ENCODE measurements at regions not wholly inside any gene's neighbourhood (a gene's known extent, or its start where the extent isn't known, plus 50 kb on each side); places are given as distances from the start of the nearest gene placed in this dataset.
"Not testable (repeated sequence)": the region's sequence is repeated elsewhere in the genome, so short reads cannot be mapped to it uniquely, and the experiment has no call there.

DNA sequence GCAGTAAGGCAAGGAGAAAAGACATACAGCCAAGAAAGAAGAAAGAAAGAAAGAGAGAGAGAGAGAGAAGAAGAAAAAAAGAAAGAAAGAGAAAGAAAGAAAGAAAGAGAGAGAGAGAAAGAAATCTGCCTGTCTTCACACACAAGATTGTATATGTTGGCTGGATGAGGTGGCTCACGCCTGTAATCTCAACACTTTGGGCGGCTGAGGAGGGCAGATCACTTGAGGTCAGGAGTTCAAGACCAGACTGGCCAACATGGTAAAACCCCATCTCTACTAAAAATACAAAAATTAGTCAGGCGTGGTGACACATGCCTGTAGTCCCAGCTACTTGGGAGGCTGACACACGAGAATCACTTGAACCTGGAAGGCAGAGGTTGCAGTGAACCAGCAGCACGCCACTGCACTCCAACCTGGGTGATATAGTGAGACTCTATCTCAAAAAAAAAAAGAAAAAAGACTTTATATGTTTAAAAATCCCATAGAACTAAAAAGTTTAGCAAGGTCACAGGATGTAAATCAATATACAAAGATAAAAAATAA lies 89.0 kb downstream of the C9orf50 start:
- H3K4me3 Mint-ChIP-seq (ENCODE audit: low read depth); H3K4me1 Mint-ChIP-seq (ENCODE audit: low read depth); H3K27ac Mint-ChIP-seq; H3K36me3 Mint-ChIP-seq (ENCODE audit: low read depth); intact Hi-C loops (cut with micrococcal nuclease); DNase-seq (ENCODE audit: low spot score): not testable (repeated sequence)
- peaks cover 22% of the 10 kb centered on the region for H3K27me3 Mint-ChIP-seq (ENCODE audit: low read depth)
- H3K9me3 Mint-ChIP-seq: peaks cover 23% of the 10 kb centered on the region

DNA sequence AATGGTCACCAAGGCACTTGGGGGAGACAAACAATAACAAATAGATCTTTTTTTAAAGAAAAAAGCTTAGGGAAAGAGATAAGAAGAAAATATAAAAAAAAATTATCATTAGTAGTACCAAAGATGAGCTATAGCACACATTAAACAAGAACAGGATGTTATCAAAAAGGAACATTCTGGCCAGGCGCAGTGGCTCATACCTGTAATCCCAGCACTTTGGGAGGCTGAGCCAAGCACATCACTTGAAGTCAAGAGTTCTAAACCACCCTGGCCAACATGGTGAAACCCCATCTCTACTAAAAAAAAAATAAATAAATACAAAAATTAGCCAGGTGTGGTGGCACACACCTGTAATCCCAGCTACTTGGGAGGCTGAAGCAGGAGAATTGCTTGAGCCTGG lies 92.9 kb downstream of the C9orf50 start:
- intact Hi-C loops (cut with micrococcal nuclease); H3K27ac Mint-ChIP-seq; H3K4me1 Mint-ChIP-seq (ENCODE audit: low read depth); DNase-seq (ENCODE audit: low spot score); H3K4me3 Mint-ChIP-seq (ENCODE audit: low read depth); H3K36me3 Mint-ChIP-seq (ENCODE audit: low read depth): not testable (repeated sequence)
- H3K9me3 Mint-ChIP-seq: peaks cover 23% of the 10 kb centered on the region
- peaks cover 21% of the 10 kb centered on the region for H3K27me3 Mint-ChIP-seq (ENCODE audit: low read depth)

DNA sequence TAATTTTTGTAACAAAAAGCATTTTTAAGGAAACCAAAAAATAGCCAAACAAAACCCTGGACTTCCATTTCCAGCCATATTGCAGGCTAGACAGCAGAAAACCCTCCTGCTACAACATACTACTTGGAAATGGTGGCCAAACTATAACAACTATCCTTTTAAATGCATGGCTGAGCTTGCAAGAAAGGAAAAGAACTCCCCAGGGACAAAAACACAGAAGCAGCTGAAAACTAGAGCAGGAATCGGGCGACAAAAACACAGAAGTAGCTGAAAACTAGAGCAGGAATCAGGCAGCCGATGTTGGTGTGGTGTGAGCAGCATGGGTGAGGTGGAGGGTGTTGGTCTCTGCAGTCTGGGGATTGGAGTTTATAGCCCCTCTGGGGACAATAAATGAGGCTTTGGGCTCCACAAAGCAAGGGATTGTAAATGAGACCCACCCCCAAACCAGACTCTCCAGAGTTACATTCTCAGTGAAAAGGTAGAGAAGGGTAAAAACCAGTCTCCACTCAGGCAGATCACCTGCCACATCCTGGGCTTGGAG lies 95.2 kb downstream of the C9orf50 start:
- DNase-seq (ENCODE audit: low spot score): no peak
- Mint-ChIP-seq H3K36me3 (ENCODE audit: low read depth) (no peaks in the 10 kb centered on the region), H3K9me3 (peaks cover 19% of the 10 kb centered on the region), H3K4me1 (ENCODE audit: low read depth) (no peaks in the 10 kb centered on the region), H3K4me3 (ENCODE audit: low read depth) (no peak overlapping the region), H3K27ac (no peak overlapping the region), H3K27me3 (ENCODE audit: low read depth) (peaks cover 12% of the 10 kb centered on the region)
- intact Hi-C loops (cut with micrococcal nuclease): no loop called here

DNA sequence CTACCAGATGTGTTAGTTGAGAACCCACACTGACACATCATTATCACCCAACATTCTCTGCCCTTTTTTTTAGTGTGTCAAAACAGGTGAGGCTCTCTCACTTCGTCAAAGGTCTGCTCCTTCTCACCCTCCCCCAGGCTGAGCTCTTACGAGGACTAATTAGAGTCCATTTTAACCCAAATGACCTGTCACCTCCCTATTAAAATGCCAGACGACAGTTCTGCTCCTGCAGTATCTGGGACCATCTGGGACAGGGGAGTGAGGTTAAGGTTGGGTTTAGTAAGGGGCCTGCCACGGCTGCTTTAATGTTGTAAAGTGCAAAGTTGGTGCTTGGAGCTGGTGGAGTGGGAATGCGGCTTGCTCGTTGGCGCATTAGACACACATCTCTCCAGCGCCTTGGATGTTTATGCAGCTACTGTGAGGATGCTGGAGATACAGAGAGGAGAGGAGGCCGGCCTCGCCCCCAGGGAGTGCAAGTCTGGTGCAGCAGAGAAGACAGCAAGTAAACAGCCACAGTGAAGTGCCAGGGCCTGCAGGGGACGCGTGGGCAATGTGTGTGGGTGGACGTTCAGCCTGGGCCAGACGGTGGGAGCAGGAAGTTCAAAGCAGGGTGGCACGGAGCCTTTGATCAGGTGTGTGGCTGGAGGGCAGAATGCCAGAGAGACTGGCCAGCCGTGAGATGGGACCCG lies 96.2 kb downstream of the C9orf50 start:
- H3K27ac Mint-ChIP-seq: no peak overlapping the region
- no peak for DNase-seq (ENCODE audit: low spot score)
- H3K27me3 Mint-ChIP-seq (ENCODE audit: low read depth): peaks cover 10% of the 10 kb centered on the region
- intact Hi-C loops (cut with micrococcal nuclease): no loop called here
- H3K9me3 Mint-ChIP-seq: peaks cover 17% of the 10 kb centered on the region
- no peak overlapping the region for H3K4me3 Mint-ChIP-seq (ENCODE audit: low read depth)
- no peaks in the 10 kb centered on the region for H3K4me1 Mint-ChIP-seq (ENCODE audit: low read depth)
- no peaks in the 10 kb centered on the region for H3K36me3 Mint-ChIP-seq (ENCODE audit: low read depth)

DNA sequence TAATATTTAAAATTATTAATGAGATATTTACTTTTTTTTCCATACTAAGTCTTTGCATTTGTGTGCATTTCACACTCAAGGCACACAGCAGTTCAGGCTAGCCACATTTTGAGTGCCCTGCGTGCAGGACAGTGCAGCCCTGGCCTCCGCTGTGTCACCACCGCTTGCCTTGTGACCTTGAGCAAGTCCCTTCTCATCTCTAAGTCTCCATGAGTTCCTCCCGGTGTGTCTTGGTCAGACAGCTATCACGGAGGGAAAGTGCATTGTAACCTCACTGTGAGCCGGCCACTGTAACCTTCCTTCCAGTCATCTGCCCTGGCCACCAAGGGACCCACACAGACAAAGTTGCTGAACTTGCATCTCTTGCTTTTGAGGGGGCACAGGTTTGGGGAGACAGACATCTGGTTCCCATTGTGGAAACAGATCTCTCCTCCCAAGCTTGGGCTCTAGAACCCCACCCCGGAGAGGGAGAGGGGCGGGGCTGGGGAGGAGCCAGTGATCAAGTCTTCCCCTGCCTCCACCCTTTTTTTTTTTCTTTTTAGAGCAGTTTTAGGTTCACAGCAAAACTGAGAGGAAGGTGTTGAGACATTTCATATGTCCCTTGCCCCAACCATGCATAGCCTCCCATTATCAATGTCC lies 96.8 kb downstream of the C9orf50 start:
- Mint-ChIP-seq H3K9me3 (peaks cover 14% of the 10 kb centered on the region), H3K36me3 (ENCODE audit: low read depth) (no peaks in the 10 kb centered on the region), H3K27ac (no peak overlapping the region), H3K4me1 (ENCODE audit: low read depth) (no peaks in the 10 kb centered on the region), H3K27me3 (ENCODE audit: low read depth) (peaks cover 10% of the 10 kb centered on the region), H3K4me3 (ENCODE audit: low read depth) (no peak overlapping the region)
- intact Hi-C loops (cut with micrococcal nuclease): no loop called here
- no peak for DNase-seq (ENCODE audit: low spot score)

DNA sequence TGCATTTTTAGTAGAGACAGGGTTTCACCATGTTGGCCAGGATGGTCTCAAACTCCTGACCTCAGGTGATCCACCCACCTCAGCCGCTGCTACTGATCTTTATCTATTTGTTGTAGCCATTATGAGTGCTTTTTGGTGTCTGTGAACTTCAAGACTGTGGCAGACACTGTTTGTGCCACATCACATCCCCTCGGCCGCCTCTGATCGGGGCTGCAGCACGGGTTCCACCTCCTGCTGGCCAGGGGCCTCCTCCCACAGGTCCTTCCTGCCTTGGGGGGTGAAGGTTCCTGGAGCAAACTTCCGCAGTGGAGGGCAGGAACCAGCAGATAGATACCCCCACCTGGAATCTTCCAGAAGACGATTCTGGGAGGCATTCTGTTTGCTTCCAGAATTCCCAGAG lies 98.5 kb downstream of the C9orf50 start:
- intact Hi-C loops (cut with micrococcal nuclease): no loop called here
- peaks cover 13% of the 10 kb centered on the region for H3K9me3 Mint-ChIP-seq
- DNase-seq (ENCODE audit: low spot score): no peak
- no peaks in the 10 kb centered on the region for H3K4me1 Mint-ChIP-seq (ENCODE audit: low read depth)
- no peak overlapping the region for H3K4me3 Mint-ChIP-seq (ENCODE audit: low read depth)
- peaks cover 6% of the 10 kb centered on the region for H3K27me3 Mint-ChIP-seq (ENCODE audit: low read depth)
- no peak overlapping the region for H3K27ac Mint-ChIP-seq
- H3K36me3 Mint-ChIP-seq (ENCODE audit: low read depth): no peaks in the 10 kb centered on the region

DNA sequence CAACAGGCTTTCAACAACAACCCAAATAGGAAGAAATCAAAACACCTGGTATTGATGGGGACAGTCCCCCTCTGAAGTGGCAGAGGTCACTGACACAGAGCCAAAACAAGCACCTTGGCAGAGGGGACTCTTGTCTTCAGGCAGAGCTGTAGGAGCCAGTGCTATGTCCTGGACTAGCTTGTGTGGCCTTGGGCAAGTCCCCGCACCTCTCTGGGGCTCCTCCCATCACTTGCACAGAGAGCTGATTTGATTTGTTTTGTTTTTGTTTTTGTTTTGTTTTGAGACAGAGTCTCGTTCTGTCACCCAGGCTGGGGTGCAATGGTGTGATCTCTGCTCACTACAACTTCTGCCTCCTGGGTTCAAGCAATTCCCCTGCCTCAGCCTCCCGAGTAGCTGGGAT lies 100.8 kb downstream of the C9orf50 start:
- H3K27ac Mint-ChIP-seq: no peak overlapping the region
- no peak for DNase-seq (ENCODE audit: low spot score)
- intact Hi-C loops (cut with micrococcal nuclease): no loop called here
- H3K9me3 Mint-ChIP-seq: peaks cover 20% of the 10 kb centered on the region
- H3K4me3 Mint-ChIP-seq (ENCODE audit: low read depth): no peak overlapping the region
- H3K36me3 Mint-ChIP-seq (ENCODE audit: low read depth): peaks cover 4% of the 10 kb centered on the region
- no peaks in the 10 kb centered on the region for H3K27me3 Mint-ChIP-seq (ENCODE audit: low read depth)
- no peaks in the 10 kb centered on the region for H3K4me1 Mint-ChIP-seq (ENCODE audit: low read depth)

DNA sequence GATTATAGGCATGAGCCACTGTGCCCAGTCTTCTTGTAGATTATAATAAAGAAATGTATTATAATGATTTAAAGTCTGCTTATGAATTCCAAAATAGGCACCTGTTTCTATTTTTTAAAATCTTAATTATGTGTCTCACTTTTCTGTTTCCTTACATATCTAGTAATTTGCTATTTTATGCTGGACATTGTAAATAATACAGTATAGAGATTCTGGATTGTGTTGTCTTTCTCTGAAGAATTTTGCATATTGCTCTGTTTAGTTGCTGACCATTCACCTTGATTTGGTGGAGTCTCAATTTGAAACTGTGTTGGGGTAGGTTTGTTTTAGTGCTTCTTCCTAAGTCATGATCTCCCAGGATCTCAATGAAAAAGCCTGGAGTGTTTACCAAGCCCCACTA lies 102.8 kb downstream of the C9orf50 start:
- H3K36me3 Mint-ChIP-seq (ENCODE audit: low read depth): peaks cover 9% of the 10 kb centered on the region
- intact Hi-C loops (cut with micrococcal nuclease): no loop called here
- H3K4me3 Mint-ChIP-seq (ENCODE audit: low read depth): no peak overlapping the region
- H3K4me1 Mint-ChIP-seq (ENCODE audit: low read depth): no peaks in the 10 kb centered on the region
- peaks cover 27% of the 10 kb centered on the region for H3K9me3 Mint-ChIP-seq
- no peaks in the 10 kb centered on the region for H3K27me3 Mint-ChIP-seq (ENCODE audit: low read depth)
- no peak for DNase-seq (ENCODE audit: low spot score)
- no peak overlapping the region for H3K27ac Mint-ChIP-seq

DNA sequence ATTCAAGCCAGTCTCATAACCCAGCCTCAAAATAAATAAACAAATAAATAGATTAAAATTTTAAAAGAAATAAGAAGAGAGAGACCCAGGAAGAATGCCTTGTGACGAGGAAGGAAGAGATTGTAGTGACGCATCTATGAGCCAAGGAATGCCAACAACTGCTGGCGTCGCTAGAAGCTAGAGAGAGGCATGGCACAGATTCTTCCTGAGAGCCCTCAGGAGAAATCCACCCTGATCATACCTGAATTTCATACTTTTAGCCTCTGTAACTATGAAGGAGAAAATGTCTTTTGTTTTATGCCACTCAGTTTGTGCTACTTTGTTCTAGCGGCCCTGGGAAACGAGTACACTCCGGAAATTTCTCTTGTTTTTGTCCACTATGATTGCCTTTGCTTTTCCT lies 103.9 kb downstream of the C9orf50 start:
- Mint-ChIP-seq H3K27me3 (ENCODE audit: low read depth) (no peaks in the 10 kb centered on the region), H3K9me3 (peaks cover 35% of the 10 kb centered on the region), H3K36me3 (ENCODE audit: low read depth) (peaks cover 9% of the 10 kb centered on the region), H3K4me1 (ENCODE audit: low read depth) (no peaks in the 10 kb centered on the region), H3K27ac (no peak overlapping the region), H3K4me3 (ENCODE audit: low read depth) (no peak overlapping the region)
- DNase-seq (ENCODE audit: low spot score): no peak
- intact Hi-C loops (cut with micrococcal nuclease): no loop called here

DNA sequence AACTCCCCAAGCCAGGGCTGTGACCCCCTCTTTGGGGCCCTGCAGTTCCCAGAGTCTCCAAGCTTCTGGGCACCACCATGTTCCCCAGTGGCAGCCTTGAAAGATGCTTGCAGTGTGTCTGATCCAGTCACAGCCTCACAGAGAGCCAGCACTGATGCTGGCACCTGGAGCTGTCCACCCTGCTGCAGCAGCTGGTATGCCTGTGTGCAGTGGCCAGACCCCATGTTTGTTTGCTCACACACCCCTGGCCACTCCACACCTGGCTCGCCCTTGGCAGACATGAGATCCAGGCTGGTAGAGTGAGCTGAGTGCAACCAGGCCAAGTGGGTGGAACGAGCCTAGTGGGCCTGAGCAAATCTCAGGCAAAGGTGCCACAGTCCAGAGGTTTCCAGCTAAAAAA lies 106.0 kb downstream of the C9orf50 start:
- Mint-ChIP-seq H3K27ac (no peak overlapping the region), H3K4me1 (ENCODE audit: low read depth) (no peaks in the 10 kb centered on the region), H3K27me3 (ENCODE audit: low read depth) (no peaks in the 10 kb centered on the region), H3K4me3 (ENCODE audit: low read depth) (no peak overlapping the region), H3K36me3 (ENCODE audit: low read depth) (peaks cover 9% of the 10 kb centered on the region), H3K9me3 (peaks cover 36% of the 10 kb centered on the region)
- intact Hi-C loops (cut with micrococcal nuclease): no loop called here
- DNase-seq (ENCODE audit: low spot score): no peak

DNA sequence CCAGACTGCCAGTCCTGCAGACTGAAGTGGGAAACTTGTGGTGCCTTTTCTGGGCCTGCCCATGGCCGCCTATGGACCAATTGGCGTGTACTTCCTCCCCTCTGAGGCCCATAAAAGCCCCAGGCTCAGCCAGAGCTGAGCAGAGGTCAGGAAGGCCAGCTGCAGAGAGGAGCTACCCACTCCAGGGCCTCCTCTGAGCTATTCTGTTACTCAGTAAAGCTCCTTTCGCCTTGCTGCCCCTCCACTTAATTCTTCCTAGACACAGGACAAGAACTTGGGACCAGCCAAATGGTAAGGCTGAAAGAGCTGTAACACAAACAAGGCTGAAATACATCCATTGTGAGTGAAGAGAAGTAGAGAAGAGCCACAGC lies 106.4 kb downstream of the C9orf50 start:
- H3K36me3 Mint-ChIP-seq (ENCODE audit: low read depth): peaks cover 9% of the 10 kb centered on the region
- no peak overlapping the region for H3K27ac Mint-ChIP-seq
- DNase-seq (ENCODE audit: low spot score): no peak
- intact Hi-C loops (cut with micrococcal nuclease): no loop called here
- no peaks in the 10 kb centered on the region for H3K4me1 Mint-ChIP-seq (ENCODE audit: low read depth)
- H3K27me3 Mint-ChIP-seq (ENCODE audit: low read depth): no peaks in the 10 kb centered on the region
- peaks cover 36% of the 10 kb centered on the region for H3K9me3 Mint-ChIP-seq
- no peak overlapping the region for H3K4me3 Mint-ChIP-seq (ENCODE audit: low read depth)

DNA sequence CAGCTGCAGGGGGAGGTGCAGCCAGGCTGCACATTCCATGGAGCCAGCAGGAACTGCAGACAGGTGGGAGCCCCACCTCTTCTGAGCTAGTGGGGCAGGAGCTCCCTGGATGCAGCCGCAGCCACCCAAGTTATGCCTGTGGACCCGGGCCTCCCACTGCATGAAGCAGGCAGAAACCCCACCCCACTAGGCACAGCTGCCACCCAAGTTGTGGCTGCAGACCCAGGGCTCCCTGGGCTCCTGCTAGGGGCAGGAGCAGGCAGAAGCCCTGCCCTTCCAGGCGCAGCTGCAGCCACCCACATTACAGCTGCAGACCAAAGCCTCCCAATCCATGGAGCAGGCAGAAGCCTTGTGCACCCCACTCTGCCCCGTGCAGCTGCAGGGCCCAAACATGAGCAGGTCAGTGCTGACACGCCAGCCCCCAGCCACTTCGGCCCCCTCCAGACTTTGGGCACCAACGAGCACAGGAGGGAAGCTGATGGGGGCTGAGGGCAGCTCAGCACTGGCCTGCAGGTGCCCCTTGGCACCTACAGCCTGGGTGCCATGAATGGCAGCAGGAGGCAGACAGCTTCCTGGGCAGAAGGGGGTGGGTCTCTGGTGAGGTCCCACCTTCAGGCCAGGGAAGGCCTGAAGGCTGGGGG lies 106.9 kb downstream of the C9orf50 start:
- intact Hi-C loops (cut with micrococcal nuclease): no loop called here
- Mint-ChIP-seq H3K4me1 (ENCODE audit: low read depth) (peaks cover 3% of the 10 kb centered on the region), H3K4me3 (ENCODE audit: low read depth) (no peak overlapping the region), H3K27me3 (ENCODE audit: low read depth) (peaks cover 1% of the 10 kb centered on the region), H3K36me3 (ENCODE audit: low read depth) (peaks cover 9% of the 10 kb centered on the region), H3K9me3 (peaks cover 36% of the 10 kb centered on the region), H3K27ac (no peak overlapping the region)
- no peak for DNase-seq (ENCODE audit: low spot score)

DNA sequence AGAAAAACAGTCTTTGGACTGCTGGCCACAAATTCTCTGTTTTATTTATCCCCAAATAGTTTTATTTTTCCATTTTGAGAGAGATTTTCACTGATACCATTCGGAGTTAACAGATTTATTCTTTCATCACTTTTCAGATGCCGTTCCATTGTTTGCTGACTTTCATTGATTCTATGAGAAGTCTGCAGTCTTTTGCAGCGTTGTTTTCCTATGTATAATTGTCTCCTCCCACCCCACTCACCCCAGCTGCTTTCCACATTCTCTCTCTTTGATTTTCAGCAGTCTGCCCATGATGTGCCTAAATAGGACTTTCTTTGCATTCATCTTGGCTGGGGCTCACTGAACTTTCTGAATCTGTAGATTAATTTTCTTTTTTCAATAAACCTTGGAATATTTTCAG lies 107.6 kb downstream of the C9orf50 start:
- no peak overlapping the region for H3K27ac Mint-ChIP-seq
- DNase-seq (ENCODE audit: low spot score): no peak

More for the DNA sequence above, 107.6 kb downstream of the C9orf50 start:
- Mint-ChIP-seq H3K4me1 (ENCODE audit: low read depth) (peaks cover 3% of the 10 kb centered on the region), H3K27me3 (ENCODE audit: low read depth) (peaks cover 1% of the 10 kb centered on the region), H3K36me3 (ENCODE audit: low read depth) (peaks cover 9% of the 10 kb centered on the region), H3K4me3 (ENCODE audit: low read depth) (no peak overlapping the region), H3K9me3 (peaks cover 32% of the 10 kb centered on the region)
- intact Hi-C loops (cut with micrococcal nuclease): no loop called here

Data from activated T-helper 2 cell treated with anti-CD3 and anti-CD28 coated beads, Interferon-gamma antibody, Interleukin-2, Interleukin-4, amounts not matched to agents 10 μg/mL and 5 μg/mL and 100 μg/mL, durations not matched to agents 14 hours and 24 hours and 36 hours (primary cell).